Occipital lobe (tissue), 1 donor: ENCODE measurements at regions not wholly inside any gene's neighbourhood (a gene's known extent, or its start where the extent isn't known, plus 50 kb on each side); places are given as distances from the start of the nearest gene placed in this dataset.
"Not testable (repeated sequence)": the region's sequence is repeated elsewhere in the genome, so short reads cannot be mapped to it uniquely, and the experiment has no call there.

Experiments used
- DNase-seq: peaks from one replicate; lab custom pipeline; 2025; lab: John Stamatoyannopoulos, UW

DNA sequence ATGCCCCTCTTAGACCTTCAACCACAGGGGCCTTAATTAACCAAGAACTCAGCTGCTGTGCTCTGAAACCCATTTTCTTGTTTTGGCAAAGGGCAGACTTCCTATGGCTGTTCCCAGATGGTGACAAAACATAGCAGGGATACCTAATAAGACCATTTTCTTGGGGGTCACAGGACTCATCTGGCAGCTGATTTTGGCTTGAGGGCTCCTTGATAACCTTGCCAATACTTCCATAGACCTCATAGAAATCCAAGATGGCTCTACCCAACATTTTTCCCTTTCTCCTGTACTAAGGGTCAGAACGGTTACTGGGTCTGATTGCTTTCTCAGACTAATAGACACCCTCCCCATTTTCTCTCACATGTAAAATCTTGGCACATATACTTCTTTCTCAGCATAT, 757.7 kb upstream of the SEMA6A start:
- DNase-seq = no peak

DNA sequence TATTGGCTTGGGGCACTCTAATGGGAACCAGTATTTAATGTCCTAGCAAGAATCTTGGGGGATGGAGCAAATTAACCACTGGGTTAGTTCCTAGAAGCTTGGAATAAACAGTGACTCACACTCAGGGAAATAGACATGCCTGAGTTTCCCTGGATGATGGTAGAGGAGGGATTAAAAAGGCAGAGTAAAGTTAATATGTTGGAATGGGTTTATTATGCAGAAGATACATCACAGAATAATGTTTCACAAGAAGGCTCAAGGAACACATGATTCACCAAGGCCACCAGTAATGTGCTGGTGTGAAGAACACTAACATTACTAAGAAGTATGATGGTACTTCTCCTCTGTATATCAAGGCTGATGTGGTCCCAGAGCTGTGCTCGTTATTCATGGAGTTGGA, 752.9 kb upstream of the SEMA6A start:
- no peak for DNase-seq

DNA sequence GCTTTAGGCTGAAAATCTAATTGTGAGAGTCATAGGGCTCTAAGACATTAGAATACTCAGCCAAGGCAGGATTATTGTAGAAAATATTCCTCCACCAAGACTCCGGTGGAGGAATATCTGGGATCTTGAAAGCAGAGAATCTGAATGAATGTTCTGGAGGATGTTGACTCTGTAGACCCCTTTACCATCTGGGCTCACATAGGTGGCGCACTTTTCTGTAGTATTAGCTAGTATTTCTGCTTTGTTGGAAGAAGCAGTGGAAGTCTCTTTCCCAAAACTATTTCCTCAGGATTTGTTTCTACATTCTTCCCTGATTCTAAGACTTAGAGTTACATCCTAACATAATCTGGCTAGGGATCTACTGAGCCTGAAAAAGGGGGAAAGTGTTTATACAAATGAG, 752.4 kb upstream of the SEMA6A start:
- no peak for DNase-seq

DNA sequence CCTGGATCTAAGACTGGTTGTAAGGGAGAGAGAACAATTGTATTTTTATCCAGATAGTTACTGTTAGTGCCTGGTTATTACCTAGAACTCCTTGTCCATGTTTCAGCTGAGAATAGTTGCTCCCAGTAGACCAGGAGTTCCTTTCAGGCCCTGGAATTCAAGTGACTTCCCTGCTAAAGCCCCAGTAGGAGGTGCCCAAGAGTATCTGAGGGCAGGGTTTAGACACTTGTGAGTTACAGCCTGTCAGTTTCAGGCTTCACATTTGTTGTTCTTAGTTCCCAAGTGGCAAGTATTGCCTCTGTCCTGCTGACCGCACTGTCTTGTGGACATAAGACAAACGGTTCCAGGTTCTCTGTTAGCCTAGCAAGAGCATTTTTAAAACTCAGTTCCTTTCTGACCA, 743.9 kb upstream of the SEMA6A start:
- no peak for DNase-seq

DNA sequence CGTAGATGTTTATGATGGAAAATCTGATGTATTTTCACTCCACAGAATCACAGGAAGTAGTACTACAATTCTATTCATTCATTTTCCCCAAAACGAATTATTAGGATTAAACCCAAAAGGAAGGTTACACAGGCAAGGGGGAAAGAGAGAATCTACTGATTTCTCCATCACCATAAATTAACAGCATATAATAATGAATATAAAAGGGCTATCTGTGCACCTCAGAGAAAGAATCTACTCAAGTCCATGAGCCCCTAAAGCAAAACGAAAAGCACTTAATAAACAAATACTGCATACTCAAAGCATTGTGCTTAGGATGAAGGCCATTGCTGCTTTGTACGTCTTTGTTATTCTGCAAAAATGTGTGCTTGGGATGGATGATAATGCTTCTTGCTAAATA, 740.5 kb upstream of the SEMA6A start:
- no peak for DNase-seq

DNA sequence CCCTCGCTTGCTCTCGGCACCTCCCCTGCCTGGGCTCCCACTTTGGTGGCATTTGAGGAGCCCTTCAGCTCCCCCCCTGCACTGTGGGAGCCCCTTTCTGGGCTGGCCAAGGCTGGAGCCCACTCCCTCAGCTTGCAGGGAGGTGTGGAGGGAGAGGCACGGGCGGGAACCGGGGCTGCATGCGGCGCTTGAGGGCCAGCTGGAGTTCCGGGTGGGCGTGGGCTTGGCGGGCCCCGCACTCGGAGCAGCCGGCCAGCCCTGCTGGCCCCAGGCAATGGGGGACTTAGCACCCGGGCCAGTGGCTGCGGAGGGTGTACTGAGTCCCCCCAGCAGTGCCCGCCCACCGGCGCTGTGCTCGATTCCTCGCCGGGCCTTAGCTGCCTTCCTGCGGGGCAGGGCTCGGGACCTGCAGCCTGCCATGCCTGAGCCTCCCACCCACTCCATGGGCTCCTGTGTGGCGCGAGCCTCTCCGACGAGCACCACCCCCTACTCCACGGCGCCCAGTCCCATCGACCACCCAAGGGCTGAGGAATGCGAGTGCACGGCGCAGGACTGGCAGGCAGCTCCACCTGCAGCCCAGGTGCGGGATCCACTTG, 730.0 kb upstream of the SEMA6A start:
- DNase-seq = not testable (repeated sequence)

DNA sequence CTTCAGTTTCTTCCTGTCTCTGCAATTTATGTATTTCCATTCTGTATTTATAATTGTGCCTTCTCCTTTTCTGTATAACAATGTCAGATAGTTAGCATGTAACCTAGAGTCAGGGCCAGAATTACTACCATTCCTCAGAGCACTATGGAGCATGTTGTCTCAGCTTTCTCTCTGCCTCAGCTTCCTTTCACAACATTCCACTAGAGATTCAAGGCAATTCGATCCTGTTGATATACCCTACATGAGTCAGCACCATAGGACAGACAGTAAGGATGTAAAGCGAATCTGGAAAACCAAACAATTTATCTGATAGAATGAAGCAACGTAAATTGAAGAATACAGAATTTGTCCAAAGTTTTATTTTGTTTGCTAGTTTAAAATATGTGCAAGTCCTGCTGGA, 728.3 kb upstream of the SEMA6A start:
- no peak for DNase-seq

DNA sequence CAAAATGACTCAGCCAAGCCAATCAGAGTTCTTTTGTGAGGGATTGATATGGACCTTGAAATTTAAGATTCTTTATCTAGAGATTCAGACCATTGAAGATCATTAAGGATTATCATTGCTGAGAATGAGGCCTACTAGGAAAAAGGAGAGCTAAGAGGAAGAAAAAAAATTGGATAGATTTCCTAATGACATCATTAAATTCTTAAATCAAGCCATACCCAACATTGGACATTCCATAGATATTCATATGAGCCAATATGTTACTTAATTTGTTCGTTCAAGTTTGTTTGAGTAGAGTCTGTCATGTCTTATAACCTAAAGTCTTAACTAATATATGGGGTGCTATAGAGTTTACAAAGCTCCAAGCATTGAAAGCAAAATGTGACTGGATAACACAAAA, 727.9 kb upstream of the SEMA6A start:
- no peak for DNase-seq

DNA sequence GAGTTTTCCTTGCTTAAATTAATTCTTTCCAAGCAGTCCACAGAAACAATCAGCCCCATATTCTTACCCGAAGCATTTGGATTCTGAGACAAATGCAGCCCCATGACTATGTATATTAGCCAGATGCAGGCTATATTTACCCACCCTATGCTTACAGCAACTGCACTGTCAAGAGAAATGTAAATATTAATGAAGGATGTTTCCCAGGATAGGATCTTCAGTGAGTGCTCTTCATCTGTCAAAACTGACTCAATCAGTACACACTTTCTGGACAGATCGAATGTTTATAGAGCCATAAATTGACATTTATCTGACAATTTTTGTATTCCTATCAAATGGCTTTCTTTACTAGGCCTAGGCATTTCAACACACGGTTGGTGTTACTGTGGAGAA, 725.3 kb upstream of the SEMA6A start:
- DNase-seq = no peak

DNA sequence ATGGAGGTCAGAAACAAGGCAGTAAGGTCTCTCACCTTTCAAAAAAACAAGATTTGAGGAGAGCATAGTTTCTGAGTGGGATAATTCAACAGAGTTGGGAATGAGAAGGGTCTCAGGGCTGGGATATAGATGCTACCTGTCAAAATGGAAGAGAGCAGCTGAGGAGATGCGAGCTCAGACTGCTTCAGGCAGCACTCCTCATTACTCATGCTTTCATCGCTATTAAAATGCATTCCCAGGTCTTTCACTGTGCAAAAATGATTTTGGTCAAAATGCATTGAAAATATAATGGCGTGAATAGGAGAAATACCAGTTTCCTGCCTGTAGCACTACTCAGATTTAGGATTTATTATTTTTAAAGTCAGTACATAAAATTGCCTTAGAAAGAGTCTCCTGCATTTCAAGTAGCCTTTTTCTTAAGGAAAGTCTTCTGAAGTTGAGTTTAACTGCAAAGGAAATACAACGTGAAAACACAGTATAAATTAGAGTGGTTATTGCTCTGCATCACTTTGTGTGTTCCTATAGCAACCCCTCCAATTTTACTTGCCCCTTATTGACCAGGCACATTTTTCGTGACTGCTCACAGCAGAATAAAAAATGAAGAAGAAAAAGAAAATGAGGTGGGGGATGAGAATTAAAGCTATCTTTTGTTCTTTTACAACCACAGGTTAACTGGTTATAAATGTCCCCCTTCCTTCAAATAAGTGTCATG, 724.8 kb upstream of the SEMA6A start:
- DNase-seq = no peak

DNA sequence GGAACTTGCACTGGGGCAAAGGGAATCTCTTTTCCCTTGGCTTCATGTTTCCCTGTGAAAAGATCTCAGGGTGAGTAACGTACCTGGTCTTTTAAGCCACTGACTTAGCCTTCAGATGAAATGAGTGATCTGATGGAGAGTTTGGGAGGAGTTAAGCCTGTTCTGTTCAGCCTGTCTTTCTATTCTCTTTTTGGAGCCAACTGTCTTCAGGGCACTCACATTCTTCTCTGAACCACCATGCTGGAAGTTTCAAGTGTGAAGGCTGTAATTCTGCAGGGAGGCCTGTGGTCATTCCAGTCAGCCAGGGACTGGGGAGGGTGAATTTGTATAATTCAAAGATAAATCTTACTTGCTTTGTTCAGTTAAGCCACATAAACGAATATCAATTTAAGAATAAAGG, 722.2 kb upstream of the SEMA6A start:
- DNase-seq = no peak

DNA sequence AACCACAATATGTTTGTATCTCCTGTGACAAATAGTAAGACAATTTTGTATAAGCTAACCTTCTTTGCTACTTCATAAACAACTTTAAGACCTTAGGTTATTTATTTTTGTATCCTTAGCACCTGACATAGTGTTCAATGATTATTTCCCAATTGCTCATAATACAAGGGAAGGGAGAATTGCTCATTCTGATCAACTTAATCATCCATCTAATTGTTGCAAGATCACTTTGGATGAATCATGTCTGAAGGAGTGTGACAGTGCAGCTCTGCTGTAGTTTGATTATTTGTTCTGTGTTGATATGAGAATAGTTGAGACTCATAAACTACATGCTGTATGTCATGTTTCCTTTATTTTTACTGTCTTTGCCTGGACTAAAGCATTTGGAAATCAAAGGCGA, 721.3 kb upstream of the SEMA6A start:
- no peak for DNase-seq

DNA sequence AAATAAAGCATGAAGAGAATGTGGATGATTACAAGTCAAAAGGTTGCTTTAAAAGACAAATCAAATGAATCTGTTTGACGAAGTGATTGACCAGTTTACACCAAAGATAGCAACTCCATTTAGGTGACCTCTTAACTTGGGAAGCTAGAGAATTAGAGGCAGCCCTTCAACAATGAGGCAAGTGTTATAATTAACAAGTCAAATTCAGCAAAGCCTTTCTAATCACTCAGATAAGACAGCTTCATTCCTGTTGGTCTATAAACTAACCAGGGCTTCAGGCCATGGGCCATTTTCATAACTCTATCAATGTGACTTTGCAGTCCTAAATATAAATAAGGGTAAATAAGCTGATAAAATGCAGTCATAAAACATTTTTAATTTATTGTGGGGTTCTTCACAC, 712.2 kb upstream of the SEMA6A start:
- no peak for DNase-seq

DNA sequence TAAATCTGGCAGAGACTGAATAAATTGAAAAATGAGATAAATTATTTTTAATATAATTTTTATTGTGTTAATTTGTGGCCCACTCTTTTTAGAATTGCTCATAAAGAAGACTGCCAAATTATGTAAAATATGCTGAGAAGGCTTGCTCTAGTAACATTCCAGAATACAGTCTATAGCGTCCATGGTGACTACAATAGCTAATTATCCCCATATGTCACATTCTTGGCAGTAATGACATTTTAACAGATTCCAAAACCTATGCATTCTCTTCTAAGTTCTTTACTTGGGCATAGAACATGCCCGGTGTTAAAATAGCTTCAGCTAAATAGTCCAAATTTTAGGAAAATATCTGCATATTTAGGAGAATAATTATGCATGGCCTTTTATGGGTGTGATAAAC, 697.0 kb upstream of the SEMA6A start:
- no peak for DNase-seq

DNA sequence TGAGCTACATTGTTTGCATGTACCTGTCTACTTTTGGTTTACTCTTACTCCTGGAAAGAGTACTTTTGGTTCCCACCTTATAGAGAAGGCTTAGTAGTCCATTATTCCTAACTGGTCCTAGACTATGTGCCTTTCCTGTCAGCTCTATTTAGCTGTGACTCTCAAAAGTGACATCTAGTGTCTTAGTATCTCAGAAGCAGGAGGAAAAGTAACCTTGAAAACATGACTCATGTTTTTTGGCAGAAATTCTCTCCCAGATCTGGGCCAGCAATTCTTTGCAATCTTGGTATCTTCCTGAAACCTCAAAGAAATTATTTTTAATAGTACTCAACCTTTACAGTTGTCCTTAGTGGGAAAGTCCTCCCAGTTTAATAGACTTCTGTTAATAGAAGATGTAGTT, 691.7 kb upstream of the SEMA6A start:
- no peak for DNase-seq

DNA sequence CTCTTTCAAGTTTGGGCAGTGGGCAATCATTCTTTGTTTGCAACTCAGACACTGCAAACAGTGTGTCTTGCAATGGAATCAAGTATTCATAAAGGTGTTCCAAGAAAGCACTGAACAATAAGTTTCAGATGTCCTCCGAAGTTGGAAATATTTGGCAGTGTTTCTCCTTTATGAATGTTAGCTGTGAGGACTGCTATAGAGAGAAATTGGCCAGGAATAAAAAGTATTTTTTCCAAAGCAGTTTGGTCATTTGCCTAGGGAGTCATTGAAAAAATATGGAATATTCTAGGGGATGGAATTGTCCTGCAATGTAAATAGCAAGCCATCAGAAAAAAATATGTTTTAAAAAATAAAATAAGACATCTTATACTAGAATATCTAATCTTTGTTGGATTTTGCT, 688.6 kb upstream of the SEMA6A start:
- no peak for DNase-seq

DNA sequence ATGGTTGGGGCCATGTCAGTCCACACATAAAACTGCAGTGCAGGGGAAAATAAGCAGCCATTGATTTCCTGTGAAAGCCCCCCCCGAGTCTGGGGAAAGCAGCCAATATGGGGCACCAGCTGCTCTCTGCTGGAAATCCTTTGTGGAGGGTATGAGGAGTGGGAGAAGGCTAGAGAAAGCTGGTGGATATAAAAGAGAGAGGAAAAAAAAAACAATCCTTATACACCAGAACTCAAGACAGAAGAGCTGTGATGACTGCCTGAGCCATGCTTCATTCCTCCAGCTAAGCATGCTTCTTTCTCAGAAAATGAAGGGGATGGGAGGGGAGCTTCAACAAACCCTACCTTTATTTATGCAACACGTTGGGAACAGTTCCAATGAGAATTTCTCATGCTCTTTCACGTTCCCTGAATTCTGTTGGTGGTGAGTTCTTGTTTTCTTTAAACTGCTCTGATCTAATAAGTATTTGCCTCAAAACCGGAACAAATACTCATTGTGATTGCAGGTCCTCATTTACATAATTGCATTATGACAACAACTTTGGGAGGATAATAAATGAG, 688.0 kb upstream of the SEMA6A start:
- peak; percentile 12 for DNase-seq

DNA sequence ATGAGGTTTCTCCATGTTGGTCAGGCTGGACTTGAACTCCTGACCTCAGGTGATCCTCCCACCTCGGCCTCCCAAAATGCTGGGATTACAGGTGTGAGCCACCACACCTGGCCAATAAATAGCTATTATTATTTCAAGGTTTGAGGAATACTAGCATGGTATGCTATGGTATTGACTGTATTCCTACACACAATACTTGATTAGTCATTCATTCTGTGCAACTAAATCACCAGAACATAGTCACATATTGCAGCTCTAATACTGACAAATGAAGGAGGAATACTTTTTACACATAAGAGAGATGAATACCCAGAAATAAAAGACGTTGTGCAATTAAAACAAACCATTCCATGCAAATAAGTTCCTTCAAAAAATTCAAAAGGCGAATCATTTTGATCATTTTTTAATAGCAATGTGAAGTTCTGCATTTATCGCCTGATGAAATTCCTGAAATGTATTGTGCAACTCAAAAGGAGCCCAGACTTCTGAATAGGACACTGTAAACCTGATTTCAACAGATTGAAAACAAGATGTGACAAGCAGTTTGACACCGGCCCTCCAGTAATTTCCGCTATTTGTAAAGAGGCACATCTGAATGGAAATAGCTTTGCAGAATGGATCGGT, 687.4 kb upstream of the SEMA6A start:
- no peak for DNase-seq

DNA sequence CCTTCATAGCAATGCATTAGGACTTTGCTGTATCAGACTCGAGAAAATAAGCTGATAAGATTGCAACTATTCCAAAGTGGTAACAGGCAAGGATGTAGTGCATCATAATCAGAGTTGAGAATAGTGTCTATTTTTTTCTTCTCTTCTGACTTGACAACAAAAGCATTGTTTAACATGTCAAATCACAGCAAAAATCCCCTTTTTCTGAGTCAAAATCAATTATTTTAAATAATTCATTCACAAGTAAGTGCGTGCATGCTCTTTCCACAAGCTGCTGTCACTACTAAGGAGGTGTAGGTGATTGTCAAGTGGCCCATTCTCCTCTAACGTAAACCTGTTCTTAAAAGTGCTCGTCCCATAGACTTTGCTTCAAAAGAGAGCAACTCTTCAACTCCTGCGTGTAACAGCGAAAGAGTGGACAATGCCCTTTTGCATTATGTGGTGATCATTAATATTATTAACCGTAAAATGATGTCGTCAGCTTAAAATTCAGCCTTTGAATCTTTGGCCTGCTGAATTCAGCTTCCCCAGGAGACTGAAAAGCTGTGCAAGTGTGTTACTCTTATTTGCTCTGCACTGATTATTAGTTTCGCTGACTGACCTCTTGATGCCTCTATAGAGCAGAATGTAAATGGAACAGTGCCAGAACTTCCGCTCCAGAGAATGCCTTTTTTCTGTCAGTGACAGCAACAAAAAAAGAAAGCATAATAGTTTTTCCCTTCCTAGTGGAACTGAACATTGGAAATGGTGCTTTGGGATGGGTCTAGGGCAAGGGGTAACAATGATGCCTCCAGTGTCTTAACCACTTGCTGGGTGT, 680.8 kb upstream of the SEMA6A start:
- no peak for DNase-seq

DNA sequence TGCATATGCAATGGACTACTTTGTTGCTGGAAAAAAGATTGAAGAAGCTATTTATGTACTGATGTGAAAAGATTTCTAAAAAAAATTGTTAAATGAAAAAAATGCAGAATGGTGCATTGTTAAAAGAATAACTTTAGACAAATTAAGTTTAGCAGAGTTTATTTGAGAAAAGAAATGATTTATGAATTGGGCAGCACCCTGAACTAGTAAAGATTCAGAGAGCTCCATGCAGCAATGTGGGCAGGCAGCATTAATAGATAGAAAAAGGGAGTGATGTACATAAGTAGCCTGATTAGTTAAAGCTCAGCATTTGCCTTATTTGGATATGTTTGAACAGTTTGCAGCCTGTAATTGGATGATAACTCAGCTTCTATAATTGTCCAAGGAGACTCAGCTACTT, 677.9 kb upstream of the SEMA6A start:
- no peak for DNase-seq

DNA sequence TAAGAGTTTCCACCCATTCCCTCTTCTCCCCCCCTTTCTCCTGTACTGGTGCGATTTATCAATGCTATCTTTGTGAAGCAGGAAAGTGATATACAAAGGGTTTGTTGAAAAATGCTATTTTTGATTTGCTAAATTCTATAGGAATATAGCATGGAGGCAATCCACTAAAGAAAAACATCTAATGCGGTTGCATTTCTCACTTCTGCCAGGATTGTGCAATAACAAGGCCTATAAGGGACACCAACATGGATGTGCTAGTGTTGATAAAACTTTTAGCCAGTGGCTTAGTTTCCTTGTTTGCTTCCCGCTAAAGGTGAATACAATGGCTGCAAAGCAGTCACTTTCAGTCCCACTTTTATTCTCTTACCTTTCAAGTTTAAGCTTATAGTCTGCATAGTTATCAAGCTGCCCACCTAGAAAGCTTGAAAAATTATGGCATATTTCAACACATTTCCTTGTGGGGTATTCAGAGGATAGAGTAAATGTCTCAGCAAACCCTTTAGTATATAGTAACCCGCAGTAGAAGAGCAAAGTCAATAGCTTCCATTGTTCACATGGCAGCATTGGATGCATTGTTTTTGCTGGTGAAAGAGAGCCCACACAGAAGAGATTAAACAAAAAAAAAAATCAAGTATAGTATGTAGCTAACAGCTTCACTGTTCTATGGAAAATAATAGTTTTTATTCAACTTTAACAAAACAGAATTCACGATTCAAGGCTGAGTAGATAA, 674.6 kb upstream of the SEMA6A start:
- DNase-seq = no peak
